GM12875 (cell line): ENCODE measurements at regions not wholly inside any gene's neighbourhood (a gene's known extent, or its start where the extent isn't known, plus 50 kb on each side); places are given as distances from the start of the nearest gene placed in this dataset.
"Not testable (repeated sequence)": the region's sequence is repeated elsewhere in the genome, so short reads cannot be mapped to it uniquely, and the experiment has no call there.

Experiments used
- H3K4me3 ChIP-seq: one replicate; pipeline ENCODE4 v1.5.1; 2011; ENCODE audit warnings: low read depth, low read length, control low read depth
- TF ChIP-seq, protein P1 (sequence below): IDR thresholded peaks from 2 replicates; pipeline ENCODE4 v1.5.1; 2011; ENCODE audit warnings: low read depth, mild to moderate bottlenecking, control low read depth, inconsistent platforms, low read length, moderate library complexity, borderline replicate concordance; ENCODE audit not compliant: insufficient read depth

GRCh38 chr6:25193460-25194171 is 85.6 kb upstream of the CARMIL1 start:
- no peak overlapping the region for H3K4me3 ChIP-seq
- TF ChIP-seq, protein P1, sequence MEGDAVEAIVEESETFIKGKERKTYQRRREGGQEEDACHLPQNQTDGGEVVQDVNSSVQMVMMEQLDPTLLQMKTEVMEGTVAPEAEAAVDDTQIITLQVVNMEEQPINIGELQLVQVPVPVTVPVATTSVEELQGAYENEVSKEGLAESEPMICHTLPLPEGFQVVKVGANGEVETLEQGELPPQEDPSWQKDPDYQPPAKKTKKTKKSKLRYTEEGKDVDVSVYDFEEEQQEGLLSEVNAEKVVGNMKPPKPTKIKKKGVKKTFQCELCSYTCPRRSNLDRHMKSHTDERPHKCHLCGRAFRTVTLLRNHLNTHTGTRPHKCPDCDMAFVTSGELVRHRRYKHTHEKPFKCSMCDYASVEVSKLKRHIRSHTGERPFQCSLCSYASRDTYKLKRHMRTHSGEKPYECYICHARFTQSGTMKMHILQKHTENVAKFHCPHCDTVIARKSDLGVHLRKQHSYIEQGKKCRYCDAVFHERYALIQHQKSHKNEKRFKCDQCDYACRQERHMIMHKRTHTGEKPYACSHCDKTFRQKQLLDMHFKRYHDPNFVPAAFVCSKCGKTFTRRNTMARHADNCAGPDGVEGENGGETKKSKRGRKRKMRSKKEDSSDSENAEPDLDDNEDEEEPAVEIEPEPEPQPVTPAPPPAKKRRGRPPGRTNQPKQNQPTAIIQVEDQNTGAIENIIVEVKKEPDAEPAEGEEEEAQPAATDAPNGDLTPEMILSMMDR: no peak

DNA sequence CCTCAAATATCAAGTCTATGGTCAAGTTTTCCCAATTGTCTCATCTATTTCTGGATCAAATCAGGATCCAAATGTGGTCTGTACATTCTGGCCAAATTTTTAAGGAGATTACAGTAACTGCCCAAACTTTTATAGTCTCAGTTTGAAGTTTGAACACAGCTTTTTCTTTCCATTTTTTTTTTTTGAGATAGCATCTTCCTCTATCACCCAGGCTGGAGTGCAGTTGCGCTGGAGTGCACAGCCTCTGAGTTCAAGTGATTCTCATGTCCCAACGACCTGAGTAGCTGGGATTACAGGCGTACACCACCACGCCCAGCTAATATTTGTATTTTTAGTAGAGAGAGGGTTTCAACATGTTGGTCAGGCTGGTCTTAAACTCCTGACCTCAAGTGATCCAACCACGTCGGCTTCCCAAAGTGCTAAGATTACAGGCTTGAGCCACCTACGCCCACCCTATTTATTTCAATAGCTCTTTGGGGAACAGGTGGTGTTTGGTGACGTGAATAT is 84.9 kb upstream of the CARMIL1 start:
- TF ChIP-seq, protein P1: no peak

GRCh38 chr6:25196464-25196863 is 82.7 kb upstream of the CARMIL1 start:
- H3K4me3 ChIP-seq: no peak overlapping the region
- TF ChIP-seq, protein P1: no peak

More for the DNA sequence above, 84.9 kb upstream of the CARMIL1 start:
- no peak overlapping the region for H3K4me3 ChIP-seq

- no peak overlapping the region for H3K4me3 ChIP-seq
- TF ChIP-seq, protein P1: no peak
These were observed 82.1 kb upstream of the CARMIL1 start for GRCh38 chr6:25197111-25197510.

- TF ChIP-seq, protein P1: no peak
- H3K4me3 ChIP-seq: no peak overlapping the region
These were observed 79.6 kb upstream of the CARMIL1 start for GRCh38 chr6:25199544-25199943.

- no peak overlapping the region for H3K4me3 ChIP-seq
- TF ChIP-seq, protein P1: no peak
These were observed 76.7 kb upstream of the CARMIL1 start for GRCh38 chr6:25202504-25202903.

DNA sequence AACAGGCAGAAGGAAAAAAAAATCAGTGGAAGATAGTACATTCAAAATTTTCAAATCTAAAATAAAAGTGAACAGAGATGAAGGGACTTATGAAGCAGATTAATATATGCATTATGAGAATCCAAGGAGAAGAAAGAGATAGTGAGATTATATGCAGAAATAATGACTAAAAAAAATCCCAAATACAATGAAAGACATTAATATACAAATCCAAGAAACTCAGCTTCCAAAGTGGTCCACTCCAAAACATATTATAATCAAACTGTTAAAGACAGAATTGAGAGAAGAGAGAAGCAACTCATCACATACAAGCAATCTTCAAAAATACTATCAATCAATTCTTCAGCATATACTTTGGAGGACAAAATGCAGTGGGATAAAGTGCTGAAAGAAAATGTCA is 73.5 kb upstream of the CARMIL1 start:
- TF ChIP-seq, protein P1: no peak

DNA sequence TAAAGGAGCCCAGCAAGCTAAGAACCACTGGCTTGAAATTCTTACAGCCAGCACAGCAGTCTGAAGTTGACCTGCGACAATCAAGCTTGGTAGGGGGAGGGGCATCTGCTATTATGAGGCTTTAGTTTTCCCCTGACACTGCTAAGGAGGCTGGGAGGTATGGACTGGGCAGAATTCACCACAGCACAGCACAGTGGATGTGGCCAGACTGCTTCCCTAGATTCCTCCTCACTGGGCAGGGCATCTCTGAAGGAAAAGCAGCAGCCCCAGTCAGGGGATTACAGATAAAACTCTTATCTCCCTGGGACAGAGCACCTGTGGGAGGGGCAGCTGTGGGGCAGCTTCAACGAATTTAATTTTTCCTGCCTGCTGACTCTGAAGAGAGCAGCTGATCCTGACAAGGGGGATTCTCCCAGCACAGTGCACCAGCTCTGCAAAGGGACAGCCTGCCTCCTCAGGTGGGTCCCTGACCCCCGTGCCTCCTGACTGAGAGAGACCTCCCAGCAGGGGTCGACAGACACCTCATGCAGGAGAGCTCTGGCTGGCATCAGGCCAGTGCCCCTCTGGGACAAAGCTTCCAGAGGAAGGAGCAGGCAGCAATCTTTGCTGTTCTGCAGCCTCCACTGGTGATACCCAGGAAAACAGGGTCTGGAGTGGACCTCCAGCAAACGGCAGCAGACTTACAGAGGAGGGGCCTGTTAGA is 71.6 kb upstream of the CARMIL1 start:
- H3K4me3 ChIP-seq: not testable (repeated sequence)

More for the DNA sequence above, 73.5 kb upstream of the CARMIL1 start:
- no peak overlapping the region for H3K4me3 ChIP-seq
